ENCODE measurements at regions not wholly inside any gene's neighbourhood (a gene's known extent, or its start where the extent isn't known, plus 50 kb on each side); places are given as distances from the start of the nearest gene placed in this dataset.

DNA sequence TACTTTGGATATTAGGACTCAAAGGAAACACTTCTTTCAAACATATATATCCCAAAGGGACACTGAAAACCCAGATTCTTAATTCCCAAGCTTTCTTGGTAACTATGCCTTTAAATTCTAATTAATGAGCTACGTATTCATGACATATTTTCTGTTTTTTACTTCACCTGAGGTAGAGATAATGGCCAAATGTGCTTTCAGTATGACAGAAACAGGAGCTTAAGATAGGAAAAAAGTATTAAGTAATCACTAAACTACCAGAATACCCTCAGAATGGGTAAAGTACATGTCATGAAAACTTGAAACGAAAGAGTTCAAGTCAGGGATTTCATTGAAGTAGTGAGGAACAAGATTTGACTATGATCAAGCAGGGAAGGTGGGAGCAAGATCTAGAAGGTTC, 478.5 kb downstream of the AGTPBP1 start:
- TF ChIP-seq, protein P1, sequence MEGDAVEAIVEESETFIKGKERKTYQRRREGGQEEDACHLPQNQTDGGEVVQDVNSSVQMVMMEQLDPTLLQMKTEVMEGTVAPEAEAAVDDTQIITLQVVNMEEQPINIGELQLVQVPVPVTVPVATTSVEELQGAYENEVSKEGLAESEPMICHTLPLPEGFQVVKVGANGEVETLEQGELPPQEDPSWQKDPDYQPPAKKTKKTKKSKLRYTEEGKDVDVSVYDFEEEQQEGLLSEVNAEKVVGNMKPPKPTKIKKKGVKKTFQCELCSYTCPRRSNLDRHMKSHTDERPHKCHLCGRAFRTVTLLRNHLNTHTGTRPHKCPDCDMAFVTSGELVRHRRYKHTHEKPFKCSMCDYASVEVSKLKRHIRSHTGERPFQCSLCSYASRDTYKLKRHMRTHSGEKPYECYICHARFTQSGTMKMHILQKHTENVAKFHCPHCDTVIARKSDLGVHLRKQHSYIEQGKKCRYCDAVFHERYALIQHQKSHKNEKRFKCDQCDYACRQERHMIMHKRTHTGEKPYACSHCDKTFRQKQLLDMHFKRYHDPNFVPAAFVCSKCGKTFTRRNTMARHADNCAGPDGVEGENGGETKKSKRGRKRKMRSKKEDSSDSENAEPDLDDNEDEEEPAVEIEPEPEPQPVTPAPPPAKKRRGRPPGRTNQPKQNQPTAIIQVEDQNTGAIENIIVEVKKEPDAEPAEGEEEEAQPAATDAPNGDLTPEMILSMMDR (IDR thresholded peaks at IDR 0.05): no peak
- TF ChIP-seq POLR2AphosphoS5 (IDR thresholded peaks at IDR 0.05) (no peak), POLR2A (IDR thresholded peaks at IDR 0.05) (no peak)
